Endothelial cell of umbilical vein (primary cell): ENCODE measurements at regions not wholly inside any gene's neighbourhood (a gene's known extent, or its start where the extent isn't known, plus 50 kb on each side); places are given as distances from the start of the nearest gene placed in this dataset.

Experiments
- EZH2 ChIP-seq: IDR thresholded peaks from 2 replicates; pipeline ENCODE4 v1.6.1; 2012; ENCODE audit warnings: borderline replicate concordance, low read depth, mild to moderate bottlenecking, moderate library complexity, low read length, inconsistent platforms; ENCODE audit not compliant: severe bottlenecking
- GATA2 ChIP-seq: IDR thresholded peaks from 2 replicates; pipeline ENCODE4 v1.7.0; 2011; ENCODE audit warnings: low read depth, mild to moderate bottlenecking, moderate library complexity, mixed read lengths, low read length; ENCODE audit not compliant: insufficient read length, insufficient read depth
- TF ChIP-seq, protein P1 (sequence below), 2 donors: IDR thresholded peaks; 1 replicate in 1 of 2; 2 replicates in 1 of 2; pipeline ENCODE4 v1.5.1; 2011; ENCODE audit warnings: low read length in 2 of 2, mild to moderate bottlenecking in 2 of 2, moderate library complexity in 2 of 2, control low read depth in 1 of 2, inconsistent platforms in 1 of 2, low read depth in 1 of 2; ENCODE audit not compliant: insufficient read depth in 1 of 2; ENCODE audit errors: extremely low read depth in 1 of 2

DNA sequence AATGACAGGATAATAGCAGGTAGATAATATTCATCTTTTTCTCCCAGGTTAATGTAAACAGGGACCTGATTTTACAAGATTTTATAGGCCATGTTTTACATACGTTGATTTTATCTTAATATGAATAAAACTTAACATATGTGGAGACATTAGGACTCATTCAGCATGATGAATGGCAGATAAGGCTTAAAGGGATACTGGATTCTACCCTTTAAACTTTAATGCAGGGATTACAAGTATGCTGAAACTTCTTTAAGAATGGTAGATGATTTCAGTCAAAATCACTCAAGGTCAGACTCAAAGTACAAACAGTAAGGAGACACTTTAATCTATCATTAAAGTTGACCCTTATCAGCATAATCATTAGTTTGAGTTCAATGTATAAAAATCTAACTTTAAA is 274.5 kb upstream of the IZUMO3 start:
- TF ChIP-seq, protein P1, sequence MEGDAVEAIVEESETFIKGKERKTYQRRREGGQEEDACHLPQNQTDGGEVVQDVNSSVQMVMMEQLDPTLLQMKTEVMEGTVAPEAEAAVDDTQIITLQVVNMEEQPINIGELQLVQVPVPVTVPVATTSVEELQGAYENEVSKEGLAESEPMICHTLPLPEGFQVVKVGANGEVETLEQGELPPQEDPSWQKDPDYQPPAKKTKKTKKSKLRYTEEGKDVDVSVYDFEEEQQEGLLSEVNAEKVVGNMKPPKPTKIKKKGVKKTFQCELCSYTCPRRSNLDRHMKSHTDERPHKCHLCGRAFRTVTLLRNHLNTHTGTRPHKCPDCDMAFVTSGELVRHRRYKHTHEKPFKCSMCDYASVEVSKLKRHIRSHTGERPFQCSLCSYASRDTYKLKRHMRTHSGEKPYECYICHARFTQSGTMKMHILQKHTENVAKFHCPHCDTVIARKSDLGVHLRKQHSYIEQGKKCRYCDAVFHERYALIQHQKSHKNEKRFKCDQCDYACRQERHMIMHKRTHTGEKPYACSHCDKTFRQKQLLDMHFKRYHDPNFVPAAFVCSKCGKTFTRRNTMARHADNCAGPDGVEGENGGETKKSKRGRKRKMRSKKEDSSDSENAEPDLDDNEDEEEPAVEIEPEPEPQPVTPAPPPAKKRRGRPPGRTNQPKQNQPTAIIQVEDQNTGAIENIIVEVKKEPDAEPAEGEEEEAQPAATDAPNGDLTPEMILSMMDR (IDR thresholded peaks at IDR 0.05; ENCODE audit: extremely low read depth in 1 of 2, insufficient read depth in 1 of 2, low read depth in 1 of 2, low read length in 2 of 2) = no peak
- TF ChIP-seq EZH2 = no peak
- TF ChIP-seq GATA2 = no peak
